GM12892 (cell line): ENCODE measurements at regions not wholly inside any gene's neighbourhood (a gene's known extent, or its start where the extent isn't known, plus 50 kb on each side); places are given as distances from the start of the nearest gene placed in this dataset.

Experiments
- POLR2A ChIP-seq: IDR thresholded peaks from 2 replicates; pipeline ENCODE4 v1.6.1; 2011; ENCODE audit warnings: low read depth, low read length, control low read depth
- POLR2AphosphoS5 ChIP-seq: IDR thresholded peaks from 2 replicates; pipeline ENCODE4 v1.6.1; 2011; ENCODE audit warnings: low read depth, low read length, control low read depth
- TAF1 ChIP-seq: IDR thresholded peaks from 2 replicates; pipeline ENCODE4 v1.6.1; 2011; ENCODE audit warnings: low read depth, mild to moderate bottlenecking, control low read depth, low read length, borderline replicate concordance

DNA sequence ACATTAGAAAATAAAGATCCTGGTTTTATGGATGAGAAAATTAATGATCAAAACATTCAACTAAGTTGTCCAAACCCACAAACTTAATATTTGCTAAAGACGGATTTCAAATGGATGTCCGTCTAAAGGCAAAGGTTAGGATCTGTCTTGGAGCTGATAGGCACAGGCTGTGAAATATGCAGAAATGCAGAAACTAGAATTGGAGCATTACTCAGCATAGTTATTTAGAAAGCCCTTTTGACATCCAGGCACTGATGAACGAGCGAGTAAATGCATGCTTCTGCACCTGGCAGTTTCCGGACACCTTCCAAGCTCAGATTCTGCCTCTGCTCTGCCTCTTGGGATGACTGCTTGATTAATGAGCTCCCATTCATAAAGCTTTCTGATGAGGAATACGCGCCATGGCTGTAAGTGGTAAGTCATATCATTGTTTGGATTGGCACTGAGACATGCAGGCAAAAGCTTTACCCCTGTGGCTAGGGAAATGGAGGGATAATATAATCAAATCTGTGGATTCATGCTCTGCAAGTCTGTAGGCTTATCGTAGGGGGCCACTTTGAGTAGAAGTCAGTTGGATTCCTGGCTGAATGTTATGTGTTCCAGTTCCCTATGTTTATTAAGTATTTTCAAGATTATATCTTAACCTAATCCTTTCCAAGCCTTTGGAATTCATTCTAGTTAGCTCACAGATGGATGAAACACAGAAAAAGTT, 2176.3 kb upstream of the CELF4 start:
- TF ChIP-seq POLR2AphosphoS5 (no peak), POLR2A (no peak), TAF1 (no peak)
